CD14-positive monocyte (primary cell): ENCODE measurements at regions not wholly inside any gene's neighbourhood (a gene's known extent, or its start where the extent isn't known, plus 50 kb on each side); places are given as distances from the start of the nearest gene placed in this dataset.
"Not testable (repeated sequence)": the region's sequence is repeated elsewhere in the genome, so short reads cannot be mapped to it uniquely, and the experiment has no call there.

Experiments used
- DNase-seq, 3 donors: peaks; one replicate each; pipeline ENCODE4 v3.0.0-alpha.2; 2011 to 2022
- H2AFZ ChIP-seq: 2 replicates; pipeline ENCODE4 v1.6.0; 2012; ENCODE audit warnings: mild to moderate bottlenecking, low read depth, low read length, inconsistent platforms; ENCODE audit not compliant: insufficient read depth, poor library complexity, severe bottlenecking
- H3K27ac ChIP-seq, 2 donors: 1 replicate in 1 of 2; 2 replicates in 1 of 2; pipeline ENCODE4 v1.5.1; 2012 to 2013; ENCODE audit warnings: low read length in 2 of 2, control low read depth in 1 of 2, inconsistent platforms in 1 of 2, low read depth in 1 of 2, mild to moderate bottlenecking in 1 of 2
- H3K27me3 ChIP-seq, 2 donors: one replicate each; pipeline versions ENCODE4 v1.6.0 to v1.6.1; 2011 to 2013; ENCODE audit warnings: low read length in 2 of 2; ENCODE audit not compliant: control insufficient read depth in 2 of 2, insufficient read depth in 2 of 2
- H3K36me3 ChIP-seq, 2 donors: replicated peaks in 1 of 2; 1 replicate in 1 of 2; 2 replicates in 1 of 2; pipeline versions ENCODE4 v1.5.1 to v1.6.1; 2012 to 2013; ENCODE audit warnings: low read length in 2 of 2, control low read depth in 1 of 2, inconsistent platforms in 1 of 2, mild to moderate bottlenecking in 1 of 2; ENCODE audit not compliant: insufficient read depth in 2 of 2, control insufficient read depth in 1 of 2
- H3K4me1 ChIP-seq, 2 donors: 1 replicate in 1 of 2; 2 replicates in 1 of 2; pipeline versions ENCODE4 v1.5.1 to v1.6.1; 2012 to 2013; ENCODE audit warnings: low read length in 2 of 2, control low read depth in 1 of 2, inconsistent platforms in 1 of 2, mild to moderate bottlenecking in 1 of 2, moderate library complexity in 1 of 2; ENCODE audit not compliant: insufficient read depth in 2 of 2, control insufficient read depth in 1 of 2
- H3K4me2 ChIP-seq: replicated peaks from 2 replicates; pipeline ENCODE3; 2012; ENCODE audit warnings: low read length, moderate library complexity, mild to moderate bottlenecking; ENCODE audit not compliant: poor library complexity, severe bottlenecking; ENCODE audit errors: extremely low read depth
- H3K4me3 ChIP-seq, 3 experiments: fragments of 200-600 bp in 1 of 3; sonication (generic) in 1 of 3; replicated peaks in 1 of 3; 1 replicate in 2 of 3; 2 replicates in 1 of 3; pipeline ENCODE4 v1.5.1; 2011 to 2013; ENCODE audit warnings: low read length in 3 of 3, mild to moderate bottlenecking in 3 of 3, control low read depth in 2 of 3, low read depth in 2 of 3, inconsistent platforms in 1 of 3, moderate library complexity in 1 of 3
- H3K79me2 ChIP-seq: 2 replicates; pipeline ENCODE4 v1.6.0; 2012; ENCODE audit warnings: mild to moderate bottlenecking, control low read depth, inconsistent platforms, low read length, moderate library complexity; ENCODE audit not compliant: insufficient read depth
- H3K9ac ChIP-seq: 2 replicates; pipeline ENCODE4 v1.6.0; 2017; ENCODE audit warnings: low read length, mild to moderate bottlenecking; ENCODE audit not compliant: insufficient read depth, poor library complexity, severe bottlenecking
- H3K9me3 ChIP-seq, 2 donors: replicated peaks in 1 of 2; 1 replicate in 1 of 2; 2 replicates in 1 of 2; pipeline versions ENCODE4 v1.5.1 to v1.6.1; 2012 to 2013; ENCODE audit warnings: low read length in 2 of 2, control low read depth in 1 of 2; ENCODE audit not compliant: control insufficient read depth in 1 of 2, insufficient read depth in 1 of 2
- H4K20me1 ChIP-seq: 2 replicates; pipeline ENCODE4 v1.6.0; 2012; ENCODE audit warnings: mild to moderate bottlenecking, low read length, control low read depth, moderate library complexity; ENCODE audit not compliant: insufficient read depth
- H3K27ac Mint-ChIP-seq, 7 donors: one replicate each; pipeline ENCODE4 v1.8.0; 2020; ENCODE audit warnings: mild to moderate bottlenecking in 7 of 7, mixed read lengths in 7 of 7, moderate library complexity in 6 of 7, inconsistent platforms in 2 of 7
- H3K27me3 Mint-ChIP-seq, 3 donors: one replicate each; pipeline ENCODE4 v1.8.0; 2021 to 2022; ENCODE audit warnings: low read depth in 3 of 3, mild to moderate bottlenecking in 3 of 3, mixed read lengths in 3 of 3, moderate library complexity in 3 of 3, inconsistent platforms in 1 of 3
- H3K36me3 Mint-ChIP-seq, 2 donors: one replicate each; pipeline ENCODE4 v1.8.0; 2020; ENCODE audit warnings: mixed read lengths in 2 of 2, inconsistent platforms in 1 of 2, mild to moderate bottlenecking in 1 of 2
- H3K4me1 Mint-ChIP-seq: one replicate; pipeline ENCODE4 v1.8.0; 2020; ENCODE audit warnings: mild to moderate bottlenecking, mixed read lengths
- H3K4me3 Mint-ChIP-seq, 2 donors: one replicate each; pipeline ENCODE4 v1.8.0; 2020; ENCODE audit warnings: mild to moderate bottlenecking in 2 of 2, mixed read lengths in 2 of 2, moderate library complexity in 1 of 2
- H3K9me3 Mint-ChIP-seq, 7 donors: one replicate each; pipeline ENCODE4 v1.8.0; 2020 to 2022; ENCODE audit warnings: mixed read lengths in 7 of 7, mild to moderate bottlenecking in 6 of 7, moderate library complexity in 6 of 7, inconsistent platforms in 2 of 7
- CTCF ChIP-seq: fragments of 200-600 bp; IDR thresholded peaks from one replicate; pipeline ENCODE4 v1.8.0; 2022; ENCODE audit warnings: antibody characterized with exemption, mild to moderate bottlenecking
- WGBS: methylation state at CpG from one replicate; pipeline ENCODE4 v1.1.5; 2013; ENCODE audit warnings: missing lambda C conversion rate; ENCODE audit not compliant: insufficient coverage; 5-methylcytosine and 5-hydroxymethylcytosine counted together
- intact Hi-C, 2 donors: fragments of 100-400 bp; cut with micrococcal nuclease; formaldehyde crosslinking; loops; one replicate each; pipeline versions ENCODE4 v1.15.0 to v1.15.1; 2023

- peaks cover 0 to 2% (median 0%) of the 10 kb centered on the region in 7 donors for H3K9me3 Mint-ChIP-seq
- Histone ChIP-seq H3K79me2 (no peaks in the 10 kb centered on the region), H3K36me3 (no peaks in the 10 kb centered on the region), H3K4me3 (no peak overlapping the region), H3K9me3 (no peaks in the 10 kb centered on the region), H3K4me2 (no peak overlapping the region), H3K27ac (no peak overlapping the region), H3K4me1 (no peaks in the 10 kb centered on the region), H4K20me1 (no peaks in the 10 kb centered on the region), H2AFZ (no peak overlapping the region), H3K9ac (no peak overlapping the region), H3K27me3 (no peaks in the 10 kb centered on the region)
- no peak overlapping the region for H3K4me3 Mint-ChIP-seq
- peaks cover 3% of the 10 kb centered on the region for H3K4me1 Mint-ChIP-seq
- WGBS: 100% methylated on average over 1 of the region's 1 CpG
- H3K27ac Mint-ChIP-seq: no peak overlapping the region
- intact Hi-C loops: no loop called here
- DNase-seq: no peak
- TF ChIP-seq CTCF: no peak
- H3K36me3 Mint-ChIP-seq: no peaks in the 10 kb centered on the region
- H3K27me3 Mint-ChIP-seq: no peaks in the 10 kb centered on the region
Observed at GRCh38 chr7:16086743-16087142, 334.6 kb downstream of the CRPPA start.

GRCh38 chr7:16085780-16086179 lies 335.6 kb downstream of the CRPPA start:
- 80% methylated on average over 2 of the region's 6 CpGs for WGBS
- H3K9me3 ChIP-seq, H3K27me3 ChIP-seq, H3K4me2 ChIP-seq, H4K20me1 ChIP-seq, H3K4me1 Mint-ChIP-seq, H2AFZ ChIP-seq, H3K36me3 ChIP-seq, H3K27me3 Mint-ChIP-seq, H3K9ac ChIP-seq, intact Hi-C loops, H3K4me3 Mint-ChIP-seq, H3K36me3 Mint-ChIP-seq, H3K9me3 Mint-ChIP-seq, H3K4me1 ChIP-seq, H3K27ac ChIP-seq, DNase-seq, H3K79me2 ChIP-seq, H3K4me3 ChIP-seq: not testable (repeated sequence)
- H3K27ac Mint-ChIP-seq: peak overlapping the region in 1 of 7 donors; percentile 68
